ENCODE measurements at regions not wholly inside any gene's neighbourhood (a gene's known extent, or its start where the extent isn't known, plus 50 kb on each side); places are given as distances from the start of the nearest gene placed in this dataset.
A peak's percentile ranks its signal among the peaks of the same experiment; 100 is the strongest.
"Not testable (repeated sequence)": the region's sequence is repeated elsewhere in the genome, so short reads cannot be mapped to it uniquely, and the experiment has no call there.

- DNase-seq (ENCODE audit: low spot score) = no peak
Observed at GRCh38 chr3:132084982-132085381, 50.2 kb upstream of the CPNE4 start.

- no peak for DNase-seq (ENCODE audit: low spot score)
Observed at GRCh38 chr3:132087356-132087755, 52.5 kb upstream of the CPNE4 start.

GRCh38 chr3:132088291-132088690 is 53.5 kb upstream of the CPNE4 start:
- no peak for DNase-seq (ENCODE audit: low spot score)

- no peak for DNase-seq (ENCODE audit: low spot score)
Observed at GRCh38 chr3:132090921-132091320, 56.1 kb upstream of the CPNE4 start.

GRCh38 chr3:132116601-132117000 is 81.8 kb upstream of the CPNE4 start:
- DNase-seq (ENCODE audit: low spot score) = no peak

GRCh38 chr3:132117642-132118041 is 82.8 kb upstream of the CPNE4 start:
- DNase-seq (ENCODE audit: low spot score) = no peak

GRCh38 chr3:132119531-132119930 is 84.7 kb upstream of the CPNE4 start:
- DNase-seq (ENCODE audit: low spot score) = no peak

GRCh38 chr3:132124096-132124495 is 89.3 kb upstream of the CPNE4 start:
- no peak for DNase-seq (ENCODE audit: low spot score)

- no peak for DNase-seq (ENCODE audit: low spot score)
Observed at GRCh38 chr3:132124651-132125284, 90.0 kb upstream of the CPNE4 start.

- no peak for DNase-seq (ENCODE audit: low spot score)
Observed at GRCh38 chr3:132134611-132135010, 99.8 kb upstream of the CPNE4 start.

GRCh38 chr3:132135628-132136333 is 101.0 kb upstream of the CPNE4 start:
- DNase-seq (ENCODE audit: low spot score) = no peak

GRCh38 chr3:132136334-132136716 is 101.5 kb upstream of the CPNE4 start:
- DNase-seq (ENCODE audit: low spot score) = no peak

GRCh38 chr3:132136902-132137301 is 102.1 kb upstream of the CPNE4 start:
- not testable (repeated sequence) for DNase-seq (ENCODE audit: low spot score)

- no peak for DNase-seq (ENCODE audit: low spot score)
Observed at GRCh38 chr3:132145833-132146232, 111.0 kb upstream of the CPNE4 start.

GRCh38 chr3:132154619-132155018 is 119.8 kb upstream of the CPNE4 start:
- DNase-seq (ENCODE audit: low spot score) = no peak

- DNase-seq (ENCODE audit: low spot score) = no peak
Observed at GRCh38 chr3:132159145-132159544, 124.3 kb upstream of the CPNE4 start.

- no peak for DNase-seq (ENCODE audit: low spot score)
Observed at GRCh38 chr3:132160198-132160597, 125.4 kb upstream of the CPNE4 start.

- DNase-seq (ENCODE audit: low spot score) = no peak
Observed at GRCh38 chr3:132161608-132162007, 126.8 kb upstream of the CPNE4 start.

GRCh38 chr3:132164469-132165092 is 129.8 kb upstream of the CPNE4 start:
- DNase-seq (ENCODE audit: low spot score) = no peak

GRCh38 chr3:132167870-132168269 is 133.1 kb upstream of the CPNE4 start:
- DNase-seq (ENCODE audit: low spot score) = no peak

GRCh38 chr3:132174500-132174899 is 139.7 kb upstream of the CPNE4 start:
- no peak for DNase-seq (ENCODE audit: low spot score)

- peak; percentile 56 for DNase-seq (ENCODE audit: low spot score)
Observed at GRCh38 chr3:132180337-132180791, 136.8 kb upstream of the ACP3 start.

- no peak for DNase-seq (ENCODE audit: low spot score)
Observed at GRCh38 chr3:132183811-132184210, 133.4 kb upstream of the ACP3 start.

All from SK-N-DZ (cell line).